GM19328 (cell line): ENCODE measurements at regions not wholly inside any gene's neighbourhood (a gene's known extent, or its start where the extent isn't known, plus 50 kb on each side); places are given as distances from the start of the nearest gene placed in this dataset.

Experiments used
- ATAC-seq: cut with Tn5 transposase; IDR thresholded peaks from one replicate; pipeline ENCODE4 v1.9.1; 2021; ENCODE audit warnings: mild to moderate bottlenecking, moderate library complexity; ENCODE audit not compliant: unreplicated experiment

GRCh38 chr12:67794161-67794560 is 145.6 kb downstream of the DYRK2 start:
- ATAC-seq, result no peak

DNA sequence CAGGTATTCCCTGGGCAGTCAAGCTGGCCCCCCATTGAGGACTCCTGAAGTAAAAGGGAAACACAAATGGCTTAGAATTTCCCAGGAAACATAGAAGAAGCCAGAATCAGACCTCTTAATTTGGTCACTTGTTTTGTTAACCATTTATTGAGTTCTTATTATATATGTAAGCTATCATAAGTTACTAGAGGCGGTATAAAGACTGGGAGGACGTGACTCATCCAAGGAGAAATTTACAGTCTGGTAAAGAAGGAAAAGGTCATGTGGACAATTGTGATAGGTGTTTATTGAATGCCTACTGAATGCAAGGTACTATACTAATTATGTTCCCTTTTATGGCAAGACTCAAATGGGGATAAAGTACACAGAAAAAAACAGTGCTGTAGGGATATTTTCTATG is 146.7 kb downstream of the DYRK2 start:
- no peak for ATAC-seq

DNA sequence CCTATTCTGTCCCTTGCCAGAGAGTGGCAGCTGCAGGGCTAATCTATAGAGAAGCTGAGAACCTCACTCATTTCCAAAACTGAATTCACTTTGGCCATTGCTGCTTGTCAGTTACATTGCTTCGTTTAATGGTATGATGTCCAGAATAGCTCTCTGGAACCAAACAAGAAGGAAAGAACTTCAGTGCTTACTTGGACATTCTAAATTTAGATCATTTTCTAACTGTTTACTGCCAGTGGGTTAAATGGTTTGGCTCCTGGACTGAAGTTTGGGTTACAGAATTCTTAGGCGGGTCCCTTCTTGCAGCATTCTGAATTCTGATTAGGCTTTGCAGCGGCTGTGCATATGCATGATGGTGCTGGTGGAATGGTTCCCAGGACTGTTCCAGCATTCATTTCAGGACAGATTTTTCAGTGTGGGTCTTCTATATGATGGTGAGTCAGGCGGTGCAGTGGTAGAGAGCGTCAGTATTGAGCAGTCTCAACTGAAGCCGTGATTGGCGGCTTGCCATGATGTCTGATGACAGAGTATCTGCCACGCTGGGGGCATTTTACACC is 148.7 kb downstream of the DYRK2 start:
- no peak for ATAC-seq

GRCh38 chr12:67797753-67798152 is 149.2 kb downstream of the DYRK2 start:
- no peak for ATAC-seq

DNA sequence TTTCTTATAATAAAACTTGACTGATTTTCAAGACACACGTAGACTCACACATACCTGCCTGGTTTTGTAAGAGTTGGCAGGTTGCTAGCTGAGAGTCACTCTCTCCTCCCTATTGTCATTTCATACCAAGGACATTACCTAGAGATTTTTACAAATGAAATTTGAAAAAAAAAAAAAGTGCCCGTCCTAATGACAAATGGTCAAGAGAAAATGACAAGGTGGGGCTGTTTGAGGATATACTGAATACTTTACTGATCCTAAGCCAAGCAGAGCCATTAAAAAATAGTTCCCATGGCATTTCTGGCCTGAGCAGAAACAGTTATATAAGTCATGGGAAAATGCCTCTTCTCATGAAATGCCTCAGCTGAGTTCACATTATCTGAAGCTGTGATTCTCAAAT is 150.2 kb downstream of the DYRK2 start:
- no peak for ATAC-seq

- no peak for ATAC-seq
Measured at GRCh38 chr12:67802731-67803130, 154.2 kb downstream of the DYRK2 start.

DNA sequence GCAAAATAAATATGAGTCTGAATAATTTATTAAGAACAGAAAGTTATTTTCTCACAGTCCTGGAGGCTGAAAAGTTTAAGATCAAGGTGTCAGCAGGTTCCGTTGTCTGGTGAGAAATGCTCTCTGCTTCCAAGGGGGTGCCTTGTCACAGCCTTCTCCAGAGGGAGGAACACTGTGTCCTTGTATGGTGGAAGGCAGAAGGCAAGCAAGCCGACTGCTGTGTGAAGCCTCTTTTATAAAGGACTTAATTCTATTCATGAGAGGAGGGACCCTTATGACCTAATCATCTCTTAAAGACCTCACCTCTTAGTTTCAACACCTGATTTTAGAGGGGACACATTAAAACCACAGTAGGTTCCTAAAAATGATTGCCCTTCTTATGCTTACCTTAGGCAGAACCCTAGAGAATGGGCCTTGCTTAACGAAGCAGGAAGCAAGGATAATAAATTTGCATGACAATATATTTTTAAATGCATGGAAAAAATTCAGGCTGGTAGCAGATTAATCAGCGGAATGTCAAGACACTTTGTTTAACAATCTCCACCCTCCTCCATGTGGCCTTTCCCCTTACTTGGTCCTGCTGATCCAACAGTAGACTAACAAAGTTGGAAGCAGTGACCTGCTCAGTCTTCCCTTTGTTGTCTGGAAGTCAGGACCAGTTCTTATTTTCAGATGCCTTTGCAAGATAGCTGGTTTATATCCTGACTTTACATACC is 154.9 kb downstream of the DYRK2 start:
- ATAC-seq, result no peak

GRCh38 chr12:67804168-67804567 is 155.6 kb downstream of the DYRK2 start:
- ATAC-seq, result peak; percentile 72

GRCh38 chr12:67807814-67808213 is 159.3 kb downstream of the DYRK2 start:
- ATAC-seq, result no peak

DNA sequence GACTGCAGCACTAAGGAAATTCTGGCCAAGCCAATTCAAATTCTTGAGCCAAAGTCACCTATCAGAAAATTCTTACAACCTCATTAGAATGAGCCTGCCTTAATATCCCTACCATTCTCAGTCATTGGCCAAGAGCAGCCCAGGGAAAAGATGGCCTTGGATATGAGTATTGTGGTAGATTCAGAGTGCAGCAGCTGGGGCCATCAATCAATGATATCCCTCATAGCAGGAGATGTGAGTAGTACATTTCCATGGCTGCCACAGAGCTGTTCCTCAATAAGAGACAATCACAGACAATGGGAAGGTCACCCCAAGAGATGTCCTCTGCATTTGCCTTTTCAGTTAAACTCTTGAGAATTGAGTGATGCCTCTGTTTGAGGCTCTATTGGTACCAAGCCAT is 161.6 kb downstream of the DYRK2 start:
- no peak for ATAC-seq

GRCh38 chr12:67811437-67812361 is 163.2 kb downstream of the DYRK2 start:
- ATAC-seq, result no peak

GRCh38 chr12:67813456-67813904 is 164.9 kb downstream of the DYRK2 start:
- ATAC-seq, result no peak

DNA sequence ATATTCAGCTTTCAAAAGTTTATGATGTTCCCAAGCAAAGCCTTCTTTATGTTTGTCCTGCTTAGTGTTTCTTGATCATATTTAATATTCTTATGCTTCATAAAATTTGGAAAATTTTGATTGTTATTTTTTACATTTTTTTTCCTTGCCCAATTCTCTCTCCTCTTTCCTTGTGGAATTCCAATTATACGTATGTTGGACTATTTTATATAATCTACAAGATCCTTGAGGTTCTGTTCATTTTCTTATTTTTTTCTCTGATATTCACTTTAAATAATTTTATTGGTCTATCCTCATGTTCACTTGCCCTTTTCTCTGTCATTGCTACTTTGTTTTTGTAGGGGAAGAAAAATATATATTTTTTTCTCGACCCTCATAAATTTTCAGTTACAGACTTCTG is 167.7 kb downstream of the DYRK2 start:
- no peak for ATAC-seq

DNA sequence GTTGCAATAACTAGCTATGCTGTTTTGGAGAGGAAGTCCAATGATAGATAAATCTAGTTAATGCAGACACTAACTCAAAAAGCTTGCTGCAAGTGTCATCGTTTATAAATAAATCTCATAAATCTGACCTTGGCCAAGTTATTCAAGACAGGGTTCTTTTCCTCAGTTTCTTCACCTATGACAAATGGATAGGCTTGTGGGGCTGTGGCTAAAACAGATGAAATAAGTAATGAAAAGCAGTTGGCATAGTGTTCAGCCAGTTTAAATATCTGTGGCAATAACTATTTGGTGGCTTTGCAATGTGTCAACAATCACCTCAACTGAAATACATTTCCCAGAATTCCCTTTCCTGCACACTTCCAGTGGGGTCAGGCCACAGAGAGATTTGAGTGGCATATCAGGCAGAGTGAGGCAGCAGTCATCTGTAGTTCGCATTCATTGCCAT is 169.9 kb downstream of the DYRK2 start:
- no peak for ATAC-seq

GRCh38 chr12:67819902-67820301 is 169.3 kb upstream of the IFNG-AS1 start:
- no peak for ATAC-seq

DNA sequence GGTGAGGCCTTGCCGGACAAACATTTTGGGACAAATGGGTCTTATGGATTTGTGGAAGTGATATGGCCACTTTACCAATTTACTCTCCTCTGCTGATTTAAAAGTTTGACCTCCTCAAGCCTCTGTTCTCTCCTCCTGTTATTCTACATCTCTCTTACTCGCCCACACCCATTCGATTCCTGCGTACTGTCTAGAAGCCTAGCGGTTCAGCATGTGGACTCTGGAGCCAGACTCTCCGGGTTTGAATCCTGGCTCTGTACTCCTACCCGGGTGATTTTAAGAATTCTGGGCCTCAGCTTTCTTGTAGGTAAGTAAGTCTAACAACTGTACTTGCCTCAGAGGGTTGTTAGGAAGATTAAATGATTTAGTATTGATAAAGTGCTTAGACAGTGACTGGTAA is 168.6 kb upstream of the IFNG-AS1 start:
- no peak for ATAC-seq

DNA sequence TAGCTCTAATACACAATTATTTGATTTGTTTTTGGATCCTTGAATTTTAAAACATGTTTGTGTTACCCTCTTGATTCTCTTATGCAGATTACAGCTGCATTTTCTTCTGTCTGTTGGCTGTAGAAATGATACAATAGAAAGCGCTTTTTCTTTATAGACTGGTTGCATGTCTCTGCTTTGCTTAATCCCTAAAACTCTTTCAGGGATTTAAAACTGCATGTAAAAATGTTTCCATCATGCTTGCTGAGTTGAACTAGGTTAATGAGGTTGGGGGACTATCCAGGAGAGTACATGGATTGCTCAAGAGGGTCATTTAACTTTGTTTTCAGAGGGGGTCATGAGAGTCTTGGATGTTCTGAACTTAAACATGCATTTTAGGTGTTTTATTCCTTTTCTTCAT is 166.4 kb upstream of the IFNG-AS1 start:
- no peak for ATAC-seq

- no peak for ATAC-seq
Measured at GRCh38 chr12:67826148-67826547, 163.1 kb upstream of the IFNG-AS1 start.

- ATAC-seq, result no peak
Measured at GRCh38 chr12:67826946-67827720, 162.1 kb upstream of the IFNG-AS1 start.

- ATAC-seq, result no peak
Measured at GRCh38 chr12:67827820-67828383, 161.3 kb upstream of the IFNG-AS1 start.

DNA sequence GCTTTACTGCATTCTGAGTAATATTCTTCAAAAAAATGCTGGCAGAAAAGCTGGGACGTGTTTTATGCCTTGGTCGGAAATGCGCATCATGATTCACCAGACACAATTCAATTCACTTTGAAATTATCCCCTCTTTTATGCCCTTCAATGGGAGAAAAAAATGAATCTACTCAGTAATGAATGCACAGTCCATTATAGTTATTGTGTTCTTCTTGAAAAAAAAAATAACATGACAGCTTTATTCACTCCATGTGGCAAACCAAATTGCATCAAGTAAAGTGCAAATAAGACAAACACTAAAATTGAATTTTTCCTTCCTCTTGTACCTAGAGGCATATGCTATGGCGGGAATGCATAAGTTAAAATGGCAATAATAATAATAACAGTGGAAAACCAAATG is 159.4 kb upstream of the IFNG-AS1 start:
- no peak for ATAC-seq
